ENCODE measurements at regions not wholly inside any gene's neighbourhood (a gene's known extent, or its start where the extent isn't known, plus 50 kb on each side); places are given as distances from the start of the nearest gene placed in this dataset.

DNA sequence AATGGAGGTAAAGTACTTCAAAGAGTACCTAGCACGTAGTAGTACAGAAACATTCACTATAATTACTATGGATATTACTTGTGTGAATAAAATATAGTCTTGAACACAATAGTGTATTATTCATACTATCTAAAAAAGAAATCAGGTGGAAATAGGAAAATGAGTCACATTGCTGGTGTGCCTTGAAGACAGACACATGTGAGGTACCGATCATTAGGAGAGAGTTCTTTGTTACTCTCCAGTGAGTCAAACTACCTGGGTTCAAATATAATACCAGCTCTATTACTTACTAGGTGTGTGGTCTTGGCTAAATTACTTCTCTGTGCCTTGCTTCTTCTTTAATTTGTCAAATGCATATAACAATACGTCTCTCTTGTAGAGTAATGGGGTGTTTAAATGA lies 50.8 kb upstream of the BEND6 start:
- H3K9me3 Mint-ChIP-seq: no peaks in the 10 kb centered on the region
- intact Hi-C loops (cut with micrococcal nuclease): loop anchor here (1.0 to 10.0 kb wide), 2 partner anchors 117 to 181 kb away; no protein-coding TSS in a partner anchor
- H3K4me3 Mint-ChIP-seq: no peak overlapping the region
- H3K4me1 Mint-ChIP-seq (ENCODE audit: low read depth): no peaks in the 10 kb centered on the region
- no peaks in the 10 kb centered on the region for H3K36me3 Mint-ChIP-seq (ENCODE audit: low read depth)
- no peak overlapping the region for H3K27ac Mint-ChIP-seq
- no peaks in the 10 kb centered on the region for H3K27me3 Mint-ChIP-seq

DNA sequence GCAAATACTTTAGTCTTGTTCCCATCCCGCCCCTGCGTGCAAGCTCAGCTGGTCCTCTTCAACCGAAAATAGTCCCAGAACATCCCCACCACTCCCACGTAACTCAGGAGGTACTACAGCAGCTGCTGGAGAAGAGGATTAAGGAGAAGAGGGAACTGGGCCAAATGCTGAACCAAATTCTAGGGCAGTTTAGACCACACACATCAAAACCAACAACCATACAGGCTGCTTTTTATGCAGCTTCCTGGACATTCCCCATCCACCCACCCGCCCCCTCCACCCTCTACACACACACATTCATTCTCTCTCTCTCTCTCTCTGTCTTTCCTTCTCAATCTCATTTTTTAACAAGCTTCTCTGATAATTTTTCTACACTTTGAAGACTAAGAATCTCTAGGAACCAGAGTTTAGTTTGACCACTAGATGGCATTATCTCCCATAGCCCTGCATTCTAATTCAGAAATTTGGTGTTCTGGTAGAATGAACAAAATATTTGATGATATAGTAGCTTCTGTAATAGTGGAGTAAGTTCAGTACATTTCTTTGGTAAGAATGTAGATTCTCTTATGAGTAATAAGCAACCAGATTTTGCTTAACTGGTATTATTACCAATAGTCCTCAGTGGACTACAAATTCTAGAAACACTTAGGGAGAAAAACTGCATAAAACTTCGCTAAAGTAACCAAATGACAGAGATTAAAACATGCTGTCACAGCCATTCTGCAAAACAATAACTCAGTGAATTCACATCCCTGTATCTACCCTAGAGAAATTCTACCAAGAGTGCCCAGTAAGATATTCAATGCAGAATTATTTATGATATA lies 52.1 kb upstream of the BEND6 start:
- Mint-ChIP-seq H3K4me1 (ENCODE audit: low read depth) (no peaks in the 10 kb centered on the region), H3K9me3 (no peaks in the 10 kb centered on the region), H3K36me3 (ENCODE audit: low read depth) (no peaks in the 10 kb centered on the region), H3K27me3 (no peaks in the 10 kb centered on the region), H3K27ac (no peak overlapping the region), H3K4me3 (no peak overlapping the region)
- intact Hi-C loops (cut with micrococcal nuclease): loop anchor here (1.0 to 10.0 kb wide), 3 partner anchors 58 to 413 kb away; no protein-coding TSS in a partner anchor

DNA sequence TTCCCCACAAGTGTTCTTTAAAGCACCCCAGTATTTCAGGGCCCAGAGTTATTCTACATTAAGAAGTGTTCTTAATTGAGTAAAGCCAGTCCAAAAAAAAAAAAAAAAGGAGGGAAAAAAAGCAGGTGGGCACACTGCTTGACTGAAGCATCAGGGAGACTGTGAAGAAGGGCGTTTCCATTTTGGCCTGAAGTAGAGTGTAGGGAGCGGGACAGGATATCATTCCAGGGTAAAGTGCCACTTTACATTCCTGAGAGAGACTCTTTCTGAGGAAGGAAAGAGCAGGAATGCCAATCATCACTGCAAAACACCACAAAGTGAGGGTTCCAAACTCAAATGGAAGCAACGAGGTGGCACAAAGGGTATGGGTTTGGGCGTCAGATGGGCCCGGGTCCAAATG lies 54.1 kb upstream of the BEND6 start:
- H3K4me3 Mint-ChIP-seq: no peak overlapping the region
- no peaks in the 10 kb centered on the region for H3K27me3 Mint-ChIP-seq
- H3K9me3 Mint-ChIP-seq: no peaks in the 10 kb centered on the region
- intact Hi-C loops (cut with micrococcal nuclease): loop anchor here (10.0 kb wide), 1 partner anchor 184 kb away; no protein-coding TSS in a partner anchor
- H3K27ac Mint-ChIP-seq: no peak overlapping the region
- no peaks in the 10 kb centered on the region for H3K36me3 Mint-ChIP-seq (ENCODE audit: low read depth)
- H3K4me1 Mint-ChIP-seq (ENCODE audit: low read depth): no peaks in the 10 kb centered on the region

DNA sequence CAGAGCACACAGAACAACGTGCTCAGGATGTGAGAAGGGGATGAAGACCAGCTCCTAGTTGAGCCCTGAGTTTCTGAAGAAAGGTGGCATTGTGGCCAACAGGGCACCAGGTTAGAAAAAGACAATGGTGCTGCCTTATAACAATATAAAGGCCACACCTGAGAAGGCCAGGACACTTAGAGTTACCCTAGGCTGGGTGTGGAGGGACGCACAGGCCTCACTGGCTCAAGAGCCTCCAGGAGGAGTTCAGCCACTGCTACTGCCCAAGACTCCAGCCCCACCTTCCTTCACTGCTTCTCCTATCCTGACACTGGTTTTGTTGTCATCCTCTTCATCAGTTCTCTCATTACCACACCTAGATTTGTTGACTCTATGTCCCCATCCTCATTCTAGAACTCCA lies 55.2 kb upstream of the BEND6 start:
- intact Hi-C loops (cut with micrococcal nuclease): loop anchor here (10.0 kb wide), 1 partner anchor 185 kb away; no protein-coding TSS in a partner anchor
- H3K36me3 Mint-ChIP-seq (ENCODE audit: low read depth): no peaks in the 10 kb centered on the region
- H3K27ac Mint-ChIP-seq: no peak overlapping the region
- no peak overlapping the region for H3K4me3 Mint-ChIP-seq
- no peaks in the 10 kb centered on the region for H3K27me3 Mint-ChIP-seq
- no peaks in the 10 kb centered on the region for H3K4me1 Mint-ChIP-seq (ENCODE audit: low read depth)
- H3K9me3 Mint-ChIP-seq: no peaks in the 10 kb centered on the region

DNA sequence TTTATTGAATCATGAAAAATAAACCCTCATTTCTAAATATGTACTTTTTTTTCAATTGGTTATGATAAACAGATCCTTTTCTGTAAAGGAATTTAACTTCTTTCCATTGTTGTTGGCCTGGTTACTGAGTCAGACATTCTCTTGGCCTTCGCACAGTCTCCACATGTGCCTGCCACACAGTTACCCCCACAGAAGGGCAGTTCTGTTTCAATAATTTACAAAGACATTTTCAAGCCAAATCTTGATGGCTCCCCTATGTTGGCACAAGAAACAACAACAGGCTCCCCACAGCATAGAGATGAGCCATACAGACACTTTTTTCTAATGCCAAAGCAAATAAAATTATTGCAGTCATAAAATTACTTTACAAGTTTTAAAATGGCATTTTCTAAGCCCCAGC lies 55.6 kb upstream of the BEND6 start:
- intact Hi-C loops (cut with micrococcal nuclease): no loop called here
- Mint-ChIP-seq H3K36me3 (ENCODE audit: low read depth) (no peaks in the 10 kb centered on the region), H3K4me3 (no peak overlapping the region), H3K27ac (no peak overlapping the region), H3K4me1 (ENCODE audit: low read depth) (no peaks in the 10 kb centered on the region), H3K27me3 (no peaks in the 10 kb centered on the region), H3K9me3 (no peaks in the 10 kb centered on the region)

DNA sequence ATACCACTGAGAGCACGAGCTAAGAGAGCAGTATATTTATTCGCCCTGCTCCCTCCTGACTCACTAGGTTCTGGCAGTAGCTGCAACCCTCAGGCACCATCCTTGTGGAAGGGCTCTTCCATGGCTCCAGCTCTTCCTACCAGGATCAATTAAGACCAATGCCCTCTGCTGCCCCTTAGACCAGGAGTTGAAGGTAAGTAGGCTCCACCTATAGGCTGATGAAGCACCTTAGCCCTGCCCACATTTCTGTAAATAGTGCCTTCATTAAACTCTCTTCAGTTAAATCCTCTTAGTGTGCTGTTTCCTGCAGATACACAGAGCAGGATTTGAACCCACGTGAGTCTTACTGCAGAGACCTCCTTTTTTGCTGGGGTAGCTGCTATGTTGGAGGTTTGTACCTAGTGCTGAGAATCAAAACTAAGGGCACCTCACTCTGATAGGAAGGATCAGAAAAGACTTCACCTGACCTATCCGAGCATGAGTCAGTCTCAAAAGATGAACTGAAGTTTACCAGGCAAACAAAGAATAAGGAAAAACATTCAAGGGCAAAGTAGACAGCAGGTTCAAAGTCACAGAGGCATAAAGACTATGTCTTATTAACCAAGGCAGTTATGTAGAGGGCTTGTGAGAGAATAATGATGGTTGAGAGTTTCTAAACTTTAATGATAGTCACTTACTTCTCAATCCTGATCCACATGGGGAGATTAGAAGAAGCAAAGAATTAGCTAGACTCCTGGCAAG lies 56.9 kb upstream of the BEND6 start:
- intact Hi-C loops (cut with micrococcal nuclease): no loop called here
- Mint-ChIP-seq H3K36me3 (ENCODE audit: low read depth) (no peaks in the 10 kb centered on the region), H3K4me3 (no peak overlapping the region), H3K27me3 (no peaks in the 10 kb centered on the region), H3K27ac (no peak overlapping the region), H3K4me1 (ENCODE audit: low read depth) (no peaks in the 10 kb centered on the region), H3K9me3 (no peaks in the 10 kb centered on the region)

DNA sequence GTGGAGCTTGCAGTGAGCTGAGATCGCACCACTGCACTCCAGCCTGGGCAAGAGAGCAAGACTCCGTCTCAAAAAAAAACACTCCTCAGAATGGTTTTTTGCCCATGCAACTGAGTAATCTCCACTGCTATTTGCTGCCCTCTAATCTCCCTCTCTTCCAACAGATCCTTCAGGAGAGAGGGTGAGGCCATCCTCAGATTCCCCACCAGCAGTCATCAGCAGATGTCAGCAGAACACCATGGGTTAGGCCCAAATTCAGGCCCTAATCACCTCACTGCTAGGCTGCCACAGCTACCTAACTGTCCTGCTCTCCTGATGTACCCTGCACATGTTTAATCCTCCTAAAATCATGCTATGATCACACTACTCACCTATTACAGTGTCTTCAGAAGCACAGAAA lies 63.2 kb upstream of the BEND6 start:
- no peak overlapping the region for H3K4me3 Mint-ChIP-seq
- H3K27me3 Mint-ChIP-seq: no peaks in the 10 kb centered on the region
- intact Hi-C loops (cut with micrococcal nuclease): loop anchor here (5.0 kb wide), 1 partner anchor 331 kb away; the partner anchor contains the start of gene RAB23
- peaks cover 14% of the 10 kb centered on the region for H3K4me1 Mint-ChIP-seq (ENCODE audit: low read depth)
- no peaks in the 10 kb centered on the region for H3K9me3 Mint-ChIP-seq
- H3K36me3 Mint-ChIP-seq (ENCODE audit: low read depth): no peaks in the 10 kb centered on the region
- peak overlapping the region; percentile 11 for H3K27ac Mint-ChIP-seq

DNA sequence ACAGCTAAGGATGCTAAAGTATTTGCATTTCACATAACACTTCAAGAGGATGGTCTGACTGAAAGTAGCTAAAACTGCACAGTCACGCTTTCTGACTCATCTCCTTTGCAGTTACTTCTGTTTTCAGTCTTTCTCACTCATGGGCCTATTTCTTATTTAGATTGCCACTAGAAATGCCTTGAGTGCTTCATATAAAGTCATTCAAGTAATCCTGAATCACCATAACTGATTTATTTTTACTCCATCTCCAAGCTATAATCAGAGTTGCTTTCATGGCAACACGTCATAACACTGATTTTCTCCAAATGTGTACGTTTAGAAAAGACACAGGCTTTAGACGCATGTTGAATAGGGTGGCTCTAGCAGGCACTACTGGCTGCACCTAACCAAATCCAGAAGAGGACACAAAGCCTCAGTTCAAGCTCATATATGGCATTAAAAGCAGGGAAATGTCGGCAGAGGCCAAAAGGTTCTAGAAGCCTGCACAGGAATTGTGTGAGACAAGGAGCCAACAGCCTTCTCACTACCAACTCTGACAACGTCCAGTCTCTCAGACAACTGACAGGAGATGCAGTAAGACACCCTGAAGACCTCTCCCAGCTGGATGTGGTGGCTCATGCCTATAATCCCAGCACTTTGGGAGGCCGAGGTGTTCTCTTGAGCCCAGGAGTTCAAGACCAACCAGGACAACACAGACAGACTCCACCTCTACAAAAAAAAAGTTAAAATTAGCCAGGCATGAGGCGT lies 64.1 kb upstream of the BEND6 start:
- Mint-ChIP-seq H3K4me1 (ENCODE audit: low read depth) (peaks cover 14% of the 10 kb centered on the region), H3K4me3 (no peak overlapping the region), H3K27me3 (no peaks in the 10 kb centered on the region), H3K36me3 (ENCODE audit: low read depth) (no peaks in the 10 kb centered on the region), H3K27ac (peak overlapping the region; percentile 41), H3K9me3 (no peaks in the 10 kb centered on the region)
- intact Hi-C loops (cut with micrococcal nuclease): loop anchor here (5.0 kb wide), 1 partner anchor 331 kb away; the partner anchor contains the start of gene RAB23

DNA sequence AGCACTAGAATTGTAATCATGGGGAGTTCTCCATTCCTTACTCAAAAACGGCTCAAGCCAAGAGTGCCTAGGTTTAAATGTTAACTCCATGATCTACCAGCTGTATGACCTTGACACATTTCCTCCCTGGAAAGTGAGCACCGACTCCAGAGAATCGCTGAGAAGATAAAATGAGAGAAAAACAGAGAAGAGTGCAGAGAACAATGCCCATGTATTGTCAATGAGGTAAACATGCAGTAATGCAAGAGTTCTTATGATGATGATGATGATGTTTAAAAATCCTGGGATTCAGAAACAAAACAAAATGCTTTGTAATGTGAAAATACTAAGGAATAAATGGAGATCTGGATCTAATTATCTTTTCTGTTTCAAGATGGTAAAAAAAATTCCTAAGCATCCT lies 64.8 kb upstream of the BEND6 start:
- H3K9me3 Mint-ChIP-seq: no peaks in the 10 kb centered on the region
- H3K4me1 Mint-ChIP-seq (ENCODE audit: low read depth): peaks cover 14% of the 10 kb centered on the region
- intact Hi-C loops (cut with micrococcal nuclease): loop anchor here (5.0 kb wide), 1 partner anchor 332 kb away; the partner anchor contains the start of gene RAB23
- no peaks in the 10 kb centered on the region for H3K36me3 Mint-ChIP-seq (ENCODE audit: low read depth)
- no peaks in the 10 kb centered on the region for H3K27me3 Mint-ChIP-seq
- no peak overlapping the region for H3K27ac Mint-ChIP-seq
- no peak overlapping the region for H3K4me3 Mint-ChIP-seq

DNA sequence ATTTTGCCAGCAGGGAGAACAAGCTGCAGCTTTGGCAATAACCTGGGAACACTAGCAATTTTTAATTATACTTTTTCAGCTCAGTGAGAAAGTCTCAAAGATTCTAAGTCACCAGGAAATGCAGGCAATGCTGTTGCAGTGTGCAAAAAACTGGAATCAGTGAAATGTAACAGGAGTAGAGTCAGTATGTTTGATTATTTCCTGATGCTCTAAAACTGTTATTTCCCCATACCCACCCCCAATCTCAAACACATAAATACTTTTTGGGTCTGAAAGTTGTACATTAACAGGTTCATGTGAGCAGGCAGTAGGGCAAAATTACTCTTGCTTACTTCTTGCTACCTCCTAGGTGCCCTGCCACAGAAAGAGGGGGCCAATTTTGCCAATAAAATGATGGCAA lies 65.4 kb upstream of the BEND6 start:
- intact Hi-C loops (cut with micrococcal nuclease): no loop called here
- Mint-ChIP-seq H3K27me3 (no peaks in the 10 kb centered on the region), H3K4me3 (no peak overlapping the region), H3K27ac (no peak overlapping the region), H3K4me1 (ENCODE audit: low read depth) (peaks cover 14% of the 10 kb centered on the region), H3K36me3 (ENCODE audit: low read depth) (no peaks in the 10 kb centered on the region), H3K9me3 (no peaks in the 10 kb centered on the region)

DNA sequence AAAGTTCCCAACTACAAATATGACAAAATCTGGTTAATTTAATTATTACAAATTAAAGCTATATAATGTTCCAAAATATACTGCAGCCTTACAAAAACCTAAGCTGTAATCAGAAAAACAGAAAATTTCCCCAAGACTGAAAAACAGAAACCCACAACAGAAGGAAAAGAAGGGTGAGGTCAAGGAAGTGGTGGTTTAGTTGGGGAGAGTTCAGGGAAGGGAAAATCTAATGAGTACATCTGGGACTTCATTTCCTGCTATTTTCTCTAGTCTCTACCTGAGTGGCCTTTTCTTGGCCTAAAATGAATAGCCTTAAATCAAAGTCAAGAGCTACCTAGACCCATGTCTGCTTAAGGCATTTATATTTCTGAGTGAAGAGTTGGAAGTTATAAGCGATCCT lies 66.2 kb upstream of the BEND6 start:
- peaks cover 14% of the 10 kb centered on the region for H3K4me1 Mint-ChIP-seq (ENCODE audit: low read depth)
- no peaks in the 10 kb centered on the region for H3K27me3 Mint-ChIP-seq
- H3K4me3 Mint-ChIP-seq: no peak overlapping the region
- intact Hi-C loops (cut with micrococcal nuclease): no loop called here
- no peaks in the 10 kb centered on the region for H3K9me3 Mint-ChIP-seq
- no peaks in the 10 kb centered on the region for H3K36me3 Mint-ChIP-seq (ENCODE audit: low read depth)
- H3K27ac Mint-ChIP-seq: no peak overlapping the region

DNA sequence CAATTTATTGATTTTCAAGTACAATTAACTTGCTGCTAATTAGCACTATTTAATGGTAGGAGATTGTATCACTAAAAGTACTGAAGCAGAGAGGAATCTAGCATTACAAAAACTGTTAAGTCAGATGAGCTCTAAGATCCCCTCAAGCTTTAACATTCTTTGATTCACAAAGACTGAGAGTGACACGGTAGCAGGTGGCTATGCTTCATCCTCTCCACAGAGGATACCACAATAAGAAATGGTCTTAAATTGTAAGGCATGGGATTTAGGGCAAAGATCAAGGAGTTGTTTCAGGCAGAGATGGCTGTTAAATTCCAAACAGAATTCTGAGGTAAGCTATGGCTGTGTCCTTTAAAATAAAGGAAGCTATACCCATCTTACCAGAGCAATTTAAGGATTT lies 67.8 kb upstream of the BEND6 start:
- no peaks in the 10 kb centered on the region for H3K36me3 Mint-ChIP-seq (ENCODE audit: low read depth)
- H3K27me3 Mint-ChIP-seq: no peaks in the 10 kb centered on the region
- intact Hi-C loops (cut with micrococcal nuclease): no loop called here
- peaks cover 14% of the 10 kb centered on the region for H3K4me1 Mint-ChIP-seq (ENCODE audit: low read depth)
- H3K27ac Mint-ChIP-seq: no peak overlapping the region
- H3K9me3 Mint-ChIP-seq: no peaks in the 10 kb centered on the region
- no peak overlapping the region for H3K4me3 Mint-ChIP-seq

DNA sequence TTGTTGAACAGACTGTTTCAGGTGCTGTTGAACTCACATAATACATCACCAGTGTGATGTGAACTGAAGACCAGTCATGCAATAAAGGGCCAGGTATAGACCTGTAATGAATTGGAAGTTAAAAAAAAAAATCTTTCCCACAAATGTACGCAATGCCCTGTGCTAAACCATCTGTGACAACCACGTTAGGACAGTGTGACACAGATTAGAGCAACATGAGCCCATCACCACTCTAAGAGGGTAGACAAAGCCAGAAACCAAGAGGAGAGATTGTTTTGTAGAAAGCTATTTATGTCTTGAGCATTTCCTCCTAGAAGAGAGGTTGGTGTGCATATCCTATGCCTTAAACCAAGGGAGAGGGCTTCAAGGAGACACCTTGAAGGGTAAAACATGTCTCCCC lies 77.0 kb upstream of the BEND6 start:
- intact Hi-C loops (cut with micrococcal nuclease): no loop called here
- no peaks in the 10 kb centered on the region for H3K36me3 Mint-ChIP-seq (ENCODE audit: low read depth)
- no peak overlapping the region for H3K4me3 Mint-ChIP-seq
- H3K27me3 Mint-ChIP-seq: no peaks in the 10 kb centered on the region
- H3K27ac Mint-ChIP-seq: no peak overlapping the region
- H3K4me1 Mint-ChIP-seq (ENCODE audit: low read depth): no peaks in the 10 kb centered on the region
- no peaks in the 10 kb centered on the region for H3K9me3 Mint-ChIP-seq

DNA sequence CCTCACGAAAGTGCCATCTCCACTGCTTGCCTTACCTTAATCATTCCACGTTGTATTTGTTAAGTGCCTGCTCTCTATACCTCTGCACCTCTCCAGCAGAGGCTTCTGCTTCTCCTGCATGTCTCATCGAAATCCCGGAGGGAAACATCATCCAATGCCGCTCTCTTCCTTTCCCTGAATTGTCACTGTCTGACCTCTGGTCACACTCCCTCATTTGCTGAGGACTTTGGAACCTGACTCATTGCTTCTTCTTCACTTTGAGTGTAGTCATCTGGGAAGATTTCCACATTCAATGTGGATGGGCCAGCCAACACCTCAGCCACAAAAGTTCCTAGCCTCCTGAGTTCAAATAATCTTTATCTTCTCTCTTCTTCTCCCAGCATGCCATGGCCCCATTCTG lies 78.9 kb upstream of the BEND6 start:
- H3K9me3 Mint-ChIP-seq: no peaks in the 10 kb centered on the region
- intact Hi-C loops (cut with micrococcal nuclease): no loop called here
- H3K4me1 Mint-ChIP-seq (ENCODE audit: low read depth): no peaks in the 10 kb centered on the region
- H3K36me3 Mint-ChIP-seq (ENCODE audit: low read depth): no peaks in the 10 kb centered on the region
- no peak overlapping the region for H3K4me3 Mint-ChIP-seq
- no peak overlapping the region for H3K27ac Mint-ChIP-seq
- H3K27me3 Mint-ChIP-seq: no peaks in the 10 kb centered on the region
